Neural cell (in vitro differentiated cells): ENCODE measurements at regions not wholly inside any gene's neighbourhood (a gene's known extent, or its start where the extent isn't known, plus 50 kb on each side); places are given as distances from the start of the nearest gene placed in this dataset.
A peak's percentile ranks its signal among the peaks of the same experiment; 100 is the strongest.

Source experiments
- H2AFZ ChIP-seq: fragments of 200-600, 300-800 bp; sonication (generic), shearing (Covaris generic); 2 replicates; pipeline ENCODE4 v1.6.0; 2014; ENCODE audit warnings: low read depth, mild to moderate bottlenecking, antibody characterized with exemption, low read length, moderate library complexity
- H3F3A ChIP-seq: fragments of 200-600 bp; shearing (Covaris generic); 2 replicates; pipeline ENCODE4 v1.6.1; 2016; ENCODE audit warnings: mild to moderate bottlenecking, moderate library complexity, mixed read lengths, antibody characterized with exemption, low read length; ENCODE audit not compliant: insufficient read depth, poor library complexity, severe bottlenecking
- H3K27ac ChIP-seq: fragments of 200-600, 300-800 bp; sonication (generic), shearing (Covaris generic); 2 replicates; pipeline ENCODE4 v1.5.1; 2014; ENCODE audit warnings: mild to moderate bottlenecking, low read length, moderate library complexity
- H3K27me3 ChIP-seq: fragments of 300-800, 200-600 bp; sonication (generic), shearing (Covaris generic); 2 replicates; pipeline ENCODE4 v1.6.0; 2014; ENCODE audit warnings: mild to moderate bottlenecking, low read depth, low read length, moderate library complexity; ENCODE audit not compliant: insufficient read depth
- H3K36me3 ChIP-seq: fragments of 300-800, 200-600 bp; sonication (generic), shearing (Covaris generic); 2 replicates; pipeline ENCODE4 v1.5.1; 2014; ENCODE audit warnings: mild to moderate bottlenecking, antibody characterized with exemption, low read length, moderate library complexity; ENCODE audit not compliant: insufficient read depth
- H3K4me2 ChIP-seq: fragments of 300-800, 200-600 bp; sonication (generic), shearing (Covaris generic); 2 replicates; pipeline ENCODE4 v1.6.0; 2014; ENCODE audit warnings: mild to moderate bottlenecking, low read length
- H3K4me3 ChIP-seq: fragments of 300-800, 200-600 bp; sonication (generic), shearing (Covaris generic); 2 replicates; pipeline ENCODE4 v1.5.1; 2014; ENCODE audit warnings: mild to moderate bottlenecking, low read length, moderate library complexity
- H3K79me2 ChIP-seq: fragments of 200-600 bp; shearing (Covaris generic); replicated peaks from 2 replicates; pipeline ENCODE4 v1.6.0; 2014; ENCODE audit warnings: mild to moderate bottlenecking, low read length, moderate library complexity; ENCODE audit not compliant: insufficient read depth
- H3K9ac ChIP-seq: fragments of 300-800, 200-600 bp; sonication (generic), shearing (Covaris generic); 2 replicates; pipeline ENCODE4 v1.6.1; 2016; ENCODE audit warnings: mild to moderate bottlenecking, low read length, mixed read lengths
- H3K9me2 ChIP-seq: fragments of 200-600 bp; shearing (Covaris generic); 2 replicates; pipeline ENCODE4 v1.6.1; 2016; ENCODE audit warnings: mild to moderate bottlenecking, low read length, mixed read lengths; ENCODE audit not compliant: insufficient read depth
- H3K9me3 ChIP-seq: fragments of 200-600, 300-800 bp; sonication (generic), shearing (Covaris generic); 2 replicates; pipeline ENCODE4 v1.6.1; 2016; ENCODE audit warnings: mild to moderate bottlenecking, mixed run types, low read length, moderate library complexity, mixed read lengths
- H4K20me1 ChIP-seq: fragments of 200-600 bp; shearing (Covaris generic); 2 replicates; pipeline ENCODE4 v1.6.1; 2016; ENCODE audit warnings: mild to moderate bottlenecking, mixed run types; ENCODE audit not compliant: insufficient read depth
- CTCF ChIP-seq: fragments of 450-650 bp; IDR thresholded peaks from 2 replicates; pipeline ENCODE4 v1.5.1; 2014; ENCODE audit warnings: antibody characterized with exemption, mild to moderate bottlenecking, moderate library complexity; ENCODE audit not compliant: poor library complexity, severe bottlenecking
- EP300 ChIP-seq: fragments of 450-650 bp; conservative IDR thresholded peaks from 2 replicates; pipeline ENCODE4 v1.6.1; 2014; ENCODE audit warnings: antibody characterized with exemption, mild to moderate bottlenecking, moderate library complexity; ENCODE audit not compliant: poor library complexity, severe bottlenecking
- EZH2 ChIP-seq: fragments of 200-600, 300-800 bp; shearing (Covaris generic), sonication (generic); IDR thresholded peaks from 2 replicates; pipeline ENCODE4 v1.6.1; 2014; ENCODE audit warnings: antibody characterized with exemption, low read length, borderline replicate concordance, mild to moderate bottlenecking; ENCODE audit not compliant: insufficient read depth, poor library complexity, severe bottlenecking
- MXI1 ChIP-seq: fragments of 450-650 bp; conservative IDR thresholded peaks from 2 replicates; pipeline ENCODE4 v1.6.1; 2014; ENCODE audit warnings: antibody characterized with exemption, mild to moderate bottlenecking; ENCODE audit not compliant: poor library complexity, severe bottlenecking
- POLR2AphosphoS5 ChIP-seq: IDR thresholded peaks from 2 replicates; pipeline ENCODE4 v1.6.1; 2012
- RAD21 ChIP-seq: fragments of 450-650 bp; conservative IDR thresholded peaks from 2 replicates; pipeline ENCODE4 v1.6.1; 2014; ENCODE audit warnings: antibody characterized with exemption, mild to moderate bottlenecking, moderate library complexity
- REST ChIP-seq: IDR thresholded peaks from 2 replicates; pipeline ENCODE4 v1.6.1; 2012; ENCODE audit warnings: borderline replicate concordance
- SMC3 ChIP-seq: fragments of 450-650 bp; conservative IDR thresholded peaks from 2 replicates; pipeline ENCODE4 v1.6.1; 2014; ENCODE audit warnings: antibody characterized with exemption, mild to moderate bottlenecking, moderate library complexity; ENCODE audit not compliant: poor library complexity
- TAF1 ChIP-seq: IDR thresholded peaks from 2 replicates; pipeline ENCODE4 v1.6.1; 2012; ENCODE audit warnings: low read depth

- no peaks in the 10 kb centered on the region for H3K9me3 ChIP-seq
- H2AFZ ChIP-seq: no peak overlapping the region
- no peaks in the 10 kb centered on the region for H3F3A ChIP-seq
- peak overlapping the region; percentile 37 for H3K4me3 ChIP-seq
- no peaks in the 10 kb centered on the region for H3K79me2 ChIP-seq
- H3K36me3 ChIP-seq: no peaks in the 10 kb centered on the region
- no peaks in the 10 kb centered on the region for H3K9me2 ChIP-seq
- H3K9ac ChIP-seq: no peak overlapping the region
- no peaks in the 10 kb centered on the region for H4K20me1 ChIP-seq
- TF ChIP-seq REST (no peak), EP300 (peak; percentile 83), POLR2AphosphoS5 (peak; percentile 64), CTCF (no peak)
- H3K4me2 ChIP-seq: no peak overlapping the region
- no peaks in the 10 kb centered on the region for H3K27me3 ChIP-seq
- peak overlapping the region; percentile 63 for H3K27ac ChIP-seq
Measured at GRCh38 chr16:6144463-6144862, 1046.9 kb upstream of the EEF2KMT start.

GRCh38 chr16:6143020-6143419, 1045.4 kb upstream of the EEF2KMT start:
- Histone ChIP-seq H3K79me2 (no peaks in the 10 kb centered on the region), H3K4me3 (peak overlapping the region; percentile 31), H3K9me3 (no peaks in the 10 kb centered on the region), H4K20me1 (no peaks in the 10 kb centered on the region), H3K9ac (no peak overlapping the region), H3K9me2 (no peaks in the 10 kb centered on the region), H3K36me3 (no peaks in the 10 kb centered on the region), H3F3A (no peaks in the 10 kb centered on the region), H3K4me2 (peak overlapping the region; percentile 25), H3K27ac (peak overlapping the region; percentile 60), H2AFZ (no peak overlapping the region), H3K27me3 (no peaks in the 10 kb centered on the region)
- TF ChIP-seq EP300 (no peak), TAF1 (no peak), RAD21 (no peak), REST (peak; percentile 69), POLR2AphosphoS5 (peak; percentile 54), MXI1 (no peak), EZH2 (no peak), CTCF (no peak), SMC3 (no peak)
